ENCODE measurements at regions not wholly inside any gene's neighbourhood (a gene's known extent, or its start where the extent isn't known, plus 50 kb on each side); places are given as distances from the start of the nearest gene placed in this dataset.

DNA sequence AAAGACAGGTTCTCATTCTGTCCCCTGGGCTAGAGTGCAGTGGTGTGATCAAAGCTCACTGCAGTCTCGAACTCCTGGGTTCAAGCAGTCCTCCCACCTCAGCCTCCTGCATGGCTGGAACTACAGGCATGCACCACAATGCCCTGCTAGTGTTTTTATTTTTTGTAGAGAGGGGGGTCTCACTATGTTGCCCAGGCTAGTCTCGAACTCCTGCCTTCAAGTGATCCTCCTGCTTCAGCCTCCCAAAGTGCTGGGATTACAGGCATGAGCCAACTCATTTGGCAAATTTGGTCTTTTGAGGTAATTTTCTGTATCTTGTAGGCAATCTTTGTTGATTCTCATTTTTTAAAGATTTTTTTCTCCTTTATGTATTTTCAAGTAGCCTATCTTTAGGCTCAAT lies 205.7 kb downstream of the ZIC5 start:
- TF ChIP-seq, protein P1, sequence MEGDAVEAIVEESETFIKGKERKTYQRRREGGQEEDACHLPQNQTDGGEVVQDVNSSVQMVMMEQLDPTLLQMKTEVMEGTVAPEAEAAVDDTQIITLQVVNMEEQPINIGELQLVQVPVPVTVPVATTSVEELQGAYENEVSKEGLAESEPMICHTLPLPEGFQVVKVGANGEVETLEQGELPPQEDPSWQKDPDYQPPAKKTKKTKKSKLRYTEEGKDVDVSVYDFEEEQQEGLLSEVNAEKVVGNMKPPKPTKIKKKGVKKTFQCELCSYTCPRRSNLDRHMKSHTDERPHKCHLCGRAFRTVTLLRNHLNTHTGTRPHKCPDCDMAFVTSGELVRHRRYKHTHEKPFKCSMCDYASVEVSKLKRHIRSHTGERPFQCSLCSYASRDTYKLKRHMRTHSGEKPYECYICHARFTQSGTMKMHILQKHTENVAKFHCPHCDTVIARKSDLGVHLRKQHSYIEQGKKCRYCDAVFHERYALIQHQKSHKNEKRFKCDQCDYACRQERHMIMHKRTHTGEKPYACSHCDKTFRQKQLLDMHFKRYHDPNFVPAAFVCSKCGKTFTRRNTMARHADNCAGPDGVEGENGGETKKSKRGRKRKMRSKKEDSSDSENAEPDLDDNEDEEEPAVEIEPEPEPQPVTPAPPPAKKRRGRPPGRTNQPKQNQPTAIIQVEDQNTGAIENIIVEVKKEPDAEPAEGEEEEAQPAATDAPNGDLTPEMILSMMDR (IDR thresholded peaks at IDR 0.05; ENCODE audit: low read depth, low read length), result no peak
- no peak for TF ChIP-seq EZH2phosphoT487 (IDR thresholded peaks at IDR 0.05; ENCODE audit: low read depth)
